Panc1 (cell line): ENCODE measurements at regions not wholly inside any gene's neighbourhood (a gene's known extent, or its start where the extent isn't known, plus 50 kb on each side); places are given as distances from the start of the nearest gene placed in this dataset.

Source experiments
- POLR2AphosphoS5 ChIP-seq: IDR thresholded peaks from 2 replicates; pipeline ENCODE4 v1.6.1; 2012; ENCODE audit warnings: mild to moderate bottlenecking, low read depth, low read length, moderate library complexity
- TF ChIP-seq, protein P1 (sequence below): fragments of 450-650 bp; IDR thresholded peaks from 2 replicates; pipeline ENCODE4 v1.5.1; 2017; ENCODE audit warnings: mild to moderate bottlenecking
- TF ChIP-seq, protein P2 (sequence below), 2 experiments: IDR thresholded peaks; 2 replicates each; pipeline ENCODE4 v1.6.1; 2011 to 2012; ENCODE audit warnings: low read depth in 2 of 2, control low read depth in 1 of 2, low read length in 1 of 2, mild to moderate bottlenecking in 1 of 2, moderate library complexity in 1 of 2; ENCODE audit not compliant: insufficient read depth in 1 of 2

DNA sequence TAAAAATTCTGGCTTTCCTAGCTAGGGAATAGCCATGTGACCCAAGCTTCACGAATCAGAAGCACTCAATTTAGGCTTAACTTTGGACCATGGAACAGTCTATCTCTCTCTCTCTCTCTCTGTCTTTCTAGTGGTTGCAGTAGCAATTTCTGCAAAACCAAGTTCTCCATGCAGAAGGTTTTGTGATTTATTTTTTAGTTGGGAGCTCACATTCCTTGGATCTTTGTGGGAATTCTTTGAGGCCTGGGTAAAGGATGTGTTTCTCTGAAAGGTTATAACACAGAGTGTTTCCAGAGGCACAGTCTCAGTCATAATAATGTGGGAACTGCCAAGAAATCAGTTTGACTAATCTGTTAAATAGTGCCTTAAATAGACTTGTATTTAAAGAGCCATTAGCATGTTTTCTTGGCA lies 112.3 kb upstream of the COL11A1 start:
- TF ChIP-seq POLR2AphosphoS5 = no peak
- TF ChIP-seq, protein P1, sequence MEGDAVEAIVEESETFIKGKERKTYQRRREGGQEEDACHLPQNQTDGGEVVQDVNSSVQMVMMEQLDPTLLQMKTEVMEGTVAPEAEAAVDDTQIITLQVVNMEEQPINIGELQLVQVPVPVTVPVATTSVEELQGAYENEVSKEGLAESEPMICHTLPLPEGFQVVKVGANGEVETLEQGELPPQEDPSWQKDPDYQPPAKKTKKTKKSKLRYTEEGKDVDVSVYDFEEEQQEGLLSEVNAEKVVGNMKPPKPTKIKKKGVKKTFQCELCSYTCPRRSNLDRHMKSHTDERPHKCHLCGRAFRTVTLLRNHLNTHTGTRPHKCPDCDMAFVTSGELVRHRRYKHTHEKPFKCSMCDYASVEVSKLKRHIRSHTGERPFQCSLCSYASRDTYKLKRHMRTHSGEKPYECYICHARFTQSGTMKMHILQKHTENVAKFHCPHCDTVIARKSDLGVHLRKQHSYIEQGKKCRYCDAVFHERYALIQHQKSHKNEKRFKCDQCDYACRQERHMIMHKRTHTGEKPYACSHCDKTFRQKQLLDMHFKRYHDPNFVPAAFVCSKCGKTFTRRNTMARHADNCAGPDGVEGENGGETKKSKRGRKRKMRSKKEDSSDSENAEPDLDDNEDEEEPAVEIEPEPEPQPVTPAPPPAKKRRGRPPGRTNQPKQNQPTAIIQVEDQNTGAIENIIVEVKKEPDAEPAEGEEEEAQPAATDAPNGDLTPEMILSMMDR = no peak
- TF ChIP-seq, protein P2, sequence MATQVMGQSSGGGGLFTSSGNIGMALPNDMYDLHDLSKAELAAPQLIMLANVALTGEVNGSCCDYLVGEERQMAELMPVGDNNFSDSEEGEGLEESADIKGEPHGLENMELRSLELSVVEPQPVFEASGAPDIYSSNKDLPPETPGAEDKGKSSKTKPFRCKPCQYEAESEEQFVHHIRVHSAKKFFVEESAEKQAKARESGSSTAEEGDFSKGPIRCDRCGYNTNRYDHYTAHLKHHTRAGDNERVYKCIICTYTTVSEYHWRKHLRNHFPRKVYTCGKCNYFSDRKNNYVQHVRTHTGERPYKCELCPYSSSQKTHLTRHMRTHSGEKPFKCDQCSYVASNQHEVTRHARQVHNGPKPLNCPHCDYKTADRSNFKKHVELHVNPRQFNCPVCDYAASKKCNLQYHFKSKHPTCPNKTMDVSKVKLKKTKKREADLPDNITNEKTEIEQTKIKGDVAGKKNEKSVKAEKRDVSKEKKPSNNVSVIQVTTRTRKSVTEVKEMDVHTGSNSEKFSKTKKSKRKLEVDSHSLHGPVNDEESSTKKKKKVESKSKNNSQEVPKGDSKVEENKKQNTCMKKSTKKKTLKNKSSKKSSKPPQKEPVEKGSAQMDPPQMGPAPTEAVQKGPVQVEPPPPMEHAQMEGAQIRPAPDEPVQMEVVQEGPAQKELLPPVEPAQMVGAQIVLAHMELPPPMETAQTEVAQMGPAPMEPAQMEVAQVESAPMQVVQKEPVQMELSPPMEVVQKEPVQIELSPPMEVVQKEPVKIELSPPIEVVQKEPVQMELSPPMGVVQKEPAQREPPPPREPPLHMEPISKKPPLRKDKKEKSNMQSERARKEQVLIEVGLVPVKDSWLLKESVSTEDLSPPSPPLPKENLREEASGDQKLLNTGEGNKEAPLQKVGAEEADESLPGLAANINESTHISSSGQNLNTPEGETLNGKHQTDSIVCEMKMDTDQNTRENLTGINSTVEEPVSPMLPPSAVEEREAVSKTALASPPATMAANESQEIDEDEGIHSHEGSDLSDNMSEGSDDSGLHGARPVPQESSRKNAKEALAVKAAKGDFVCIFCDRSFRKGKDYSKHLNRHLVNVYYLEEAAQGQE (IDR thresholded peaks at IDR 0.05; ENCODE audit: insufficient read depth in 1 of 2, low read depth in 2 of 2, low read length in 1 of 2) = no peak
